ENCODE measurements at regions not wholly inside any gene's neighbourhood (a gene's known extent, or its start where the extent isn't known, plus 50 kb on each side); places are given as distances from the start of the nearest gene placed in this dataset.

- TF ChIP-seq CTCF (IDR thresholded peaks at IDR 0.05; ENCODE audit: low read depth, low read length) = no peak
- no peak for DNase-seq (ENCODE audit: extremely low read depth, low read depth)
These were observed 969.1 kb upstream of the PCDH9 start for GRCh38 chr13:68199271-68199670.

GRCh38 chr13:68190818-68191217 is 960.7 kb upstream of the PCDH9 start:
- no peak for DNase-seq (ENCODE audit: extremely low read depth, low read depth)
- no peak for TF ChIP-seq CTCF (IDR thresholded peaks at IDR 0.05; ENCODE audit: low read depth, low read length)

DNA sequence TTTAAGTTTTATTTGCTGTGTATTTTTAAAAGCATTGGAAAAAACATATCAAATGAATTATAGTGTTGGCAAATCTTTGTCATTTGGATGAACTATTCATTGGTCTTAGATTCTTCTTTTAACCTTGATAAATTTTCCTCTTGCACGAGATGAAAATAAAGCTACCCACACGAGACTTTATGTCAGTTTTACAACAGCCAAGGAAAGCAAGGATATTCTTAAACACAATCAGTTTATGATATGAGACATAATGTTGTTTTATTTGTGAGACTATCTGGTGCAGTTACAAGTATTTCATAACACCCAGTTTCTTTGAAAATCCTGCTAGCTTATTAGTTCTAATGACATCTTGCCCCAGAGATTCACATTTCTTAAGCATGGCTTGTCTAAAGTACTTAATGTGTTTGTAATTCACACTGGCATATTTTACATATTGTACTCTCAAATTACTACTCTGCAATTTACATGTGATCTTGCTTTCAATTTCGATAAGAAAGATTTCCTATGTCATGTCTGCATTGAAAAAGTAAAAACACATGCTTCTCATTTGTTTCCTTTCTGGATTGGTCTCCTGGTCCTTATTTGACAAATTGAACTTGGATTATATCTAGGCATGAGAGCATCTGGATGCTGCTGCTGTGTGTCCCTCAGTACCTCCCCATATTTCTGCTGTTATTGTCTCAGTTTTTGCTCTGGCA is 955.5 kb upstream of the PCDH9 start:
- no peak for DNase-seq (ENCODE audit: extremely low read depth, low read depth)
- no peak for TF ChIP-seq CTCF (IDR thresholded peaks at IDR 0.05; ENCODE audit: low read depth, low read length)

- no peak for DNase-seq (ENCODE audit: extremely low read depth, low read depth)
- no peak for TF ChIP-seq CTCF (IDR thresholded peaks at IDR 0.05; ENCODE audit: low read depth, low read length)
These were observed 946.3 kb upstream of the PCDH9 start for GRCh38 chr13:68176475-68176874.

- no peak for DNase-seq (ENCODE audit: extremely low read depth, low read depth)
- no peak for TF ChIP-seq CTCF (IDR thresholded peaks at IDR 0.05; ENCODE audit: low read depth, low read length)
These were observed 944.8 kb upstream of the PCDH9 start for GRCh38 chr13:68174893-68175292.

GRCh38 chr13:68173111-68173510 is 943.0 kb upstream of the PCDH9 start:
- TF ChIP-seq CTCF (IDR thresholded peaks at IDR 0.05; ENCODE audit: low read depth, low read length) = no peak
- DNase-seq (ENCODE audit: extremely low read depth, low read depth) = no peak

- no peak for DNase-seq (ENCODE audit: extremely low read depth, low read depth)
These were observed 940.8 kb upstream of the PCDH9 start for GRCh38 chr13:68170961-68171360.

More at GRCh38 chr13:68170961-68171360, 940.8 kb upstream of the PCDH9 start:
- TF ChIP-seq CTCF (IDR thresholded peaks at IDR 0.05; ENCODE audit: low read depth, low read length) = no peak
